SJSA1 (cell line): ENCODE measurements at regions not wholly inside any gene's neighbourhood (a gene's known extent, or its start where the extent isn't known, plus 50 kb on each side); places are given as distances from the start of the nearest gene placed in this dataset.

Experiments used
- DNase-seq, 2 experiments: peaks; one replicate each; pipeline ENCODE4 v3.0.0-alpha.2; 2015 to 2020; ENCODE audit warnings: low spot score in 2 of 2, low read depth in 1 of 2
- H3K27ac ChIP-seq: fragments of 250-450 bp; sonication (Bioruptor Pico); 2 replicates; pipeline ENCODE4 v1.5.1; 2020; ENCODE audit warnings: mild to moderate bottlenecking, moderate library complexity
- H3K27me3 ChIP-seq: fragments of 250-450 bp; sonication (Bioruptor Pico); replicated peaks from 2 replicates; pipeline ENCODE4 v1.5.1; 2020; ENCODE audit warnings: mild to moderate bottlenecking, moderate library complexity
- H3K36me3 ChIP-seq: fragments of 250-450 bp; sonication (Bioruptor Pico); 2 replicates; pipeline ENCODE4 v1.5.1; 2020; ENCODE audit warnings: mild to moderate bottlenecking
- H3K4me1 ChIP-seq: fragments of 250-450 bp; sonication (Bioruptor Pico); replicated peaks from 2 replicates; pipeline ENCODE4 v1.6.1; 2021; ENCODE audit warnings: mild to moderate bottlenecking
- H3K4me3 ChIP-seq: fragments of 250-450 bp; sonication (Bioruptor Pico); 2 replicates; pipeline ENCODE4 v1.5.1; 2020; ENCODE audit warnings: mild to moderate bottlenecking
- H3K9me3 ChIP-seq: fragments of 250-450 bp; sonication (Bioruptor Pico); replicated peaks from 2 replicates; pipeline ENCODE4 v1.5.1; 2020; ENCODE audit warnings: mild to moderate bottlenecking

- Histone ChIP-seq H3K4me1 (no peaks in the 10 kb centered on the region), H3K36me3 (no peaks in the 10 kb centered on the region), H3K27ac (no peak overlapping the region), H3K27me3 (no peaks in the 10 kb centered on the region), H3K9me3 (no peaks in the 10 kb centered on the region), H3K4me3 (no peak overlapping the region)
- DNase-seq: no peak
Observed at GRCh38 chr11:128271401-128271800, 316.0 kb downstream of the ETS1 start.

GRCh38 chr11:128269466-128269865 lies 317.9 kb downstream of the ETS1 start:
- Histone ChIP-seq H3K9me3 (no peaks in the 10 kb centered on the region), H3K36me3 (no peaks in the 10 kb centered on the region), H3K27ac (no peak overlapping the region), H3K27me3 (no peaks in the 10 kb centered on the region), H3K4me3 (no peak overlapping the region), H3K4me1 (no peaks in the 10 kb centered on the region)
- DNase-seq: no peak

GRCh38 chr11:128266893-128267292 lies 320.5 kb downstream of the ETS1 start:
- H3K27ac ChIP-seq: no peak overlapping the region

GRCh38 chr11:128262463-128263345 lies 324.7 kb downstream of the ETS1 start:
- H3K4me3 ChIP-seq: no peak overlapping the region
- DNase-seq: no peak
- no peaks in the 10 kb centered on the region for H3K27me3 ChIP-seq
- no peaks in the 10 kb centered on the region for H3K36me3 ChIP-seq
- no peaks in the 10 kb centered on the region for H3K9me3 ChIP-seq
- no peaks in the 10 kb centered on the region for H3K4me1 ChIP-seq
- H3K27ac ChIP-seq: no peak overlapping the region

More at GRCh38 chr11:128266893-128267292, 320.5 kb downstream of the ETS1 start:
- Histone ChIP-seq H3K9me3 (no peaks in the 10 kb centered on the region), H3K27me3 (no peaks in the 10 kb centered on the region), H3K4me3 (no peak overlapping the region), H3K4me1 (no peaks in the 10 kb centered on the region), H3K36me3 (no peaks in the 10 kb centered on the region)
- no peak for DNase-seq

- no peaks in the 10 kb centered on the region for H3K9me3 ChIP-seq
- no peak for DNase-seq
- no peak overlapping the region for H3K27ac ChIP-seq
- H3K27me3 ChIP-seq: no peaks in the 10 kb centered on the region
- no peak overlapping the region for H3K4me3 ChIP-seq
- no peaks in the 10 kb centered on the region for H3K4me1 ChIP-seq
- no peaks in the 10 kb centered on the region for H3K36me3 ChIP-seq
Observed at GRCh38 chr11:128261011-128261421, 326.3 kb downstream of the ETS1 start.

- H3K27ac ChIP-seq: no peak overlapping the region
- no peaks in the 10 kb centered on the region for H3K9me3 ChIP-seq
- DNase-seq: no peak
- H3K4me1 ChIP-seq: no peaks in the 10 kb centered on the region
- H3K27me3 ChIP-seq: no peaks in the 10 kb centered on the region
- no peaks in the 10 kb centered on the region for H3K36me3 ChIP-seq
- no peak overlapping the region for H3K4me3 ChIP-seq
Observed at GRCh38 chr11:128260398-128260797, 327.0 kb downstream of the ETS1 start.

GRCh38 chr11:128259816-128260215 lies 327.5 kb downstream of the ETS1 start:
- H3K27ac ChIP-seq: no peak overlapping the region
- no peak overlapping the region for H3K4me3 ChIP-seq
- H3K36me3 ChIP-seq: no peaks in the 10 kb centered on the region
- no peaks in the 10 kb centered on the region for H3K27me3 ChIP-seq
- H3K9me3 ChIP-seq: no peaks in the 10 kb centered on the region
- H3K4me1 ChIP-seq: no peaks in the 10 kb centered on the region
- no peak for DNase-seq

- Histone ChIP-seq H3K4me3 (no peak overlapping the region), H3K27me3 (no peaks in the 10 kb centered on the region), H3K4me1 (no peaks in the 10 kb centered on the region), H3K36me3 (no peaks in the 10 kb centered on the region), H3K9me3 (no peaks in the 10 kb centered on the region), H3K27ac (no peak overlapping the region)
- no peak for DNase-seq
Observed at GRCh38 chr11:128254941-128255340, 332.4 kb downstream of the ETS1 start.

GRCh38 chr11:128251140-128251539 lies 336.2 kb downstream of the ETS1 start:
- Histone ChIP-seq H3K9me3 (no peaks in the 10 kb centered on the region), H3K36me3 (no peaks in the 10 kb centered on the region), H3K4me1 (no peaks in the 10 kb centered on the region), H3K27ac (no peak overlapping the region), H3K4me3 (no peak overlapping the region), H3K27me3 (no peaks in the 10 kb centered on the region)
- no peak for DNase-seq

- Histone ChIP-seq H3K4me3 (no peak overlapping the region), H3K9me3 (no peaks in the 10 kb centered on the region), H3K4me1 (no peaks in the 10 kb centered on the region), H3K36me3 (no peaks in the 10 kb centered on the region), H3K27ac (no peak overlapping the region), H3K27me3 (no peaks in the 10 kb centered on the region)
- DNase-seq: no peak
Observed at GRCh38 chr11:128250482-128250881, 336.9 kb downstream of the ETS1 start.

- Histone ChIP-seq H3K4me1 (no peaks in the 10 kb centered on the region), H3K4me3 (no peak overlapping the region), H3K27me3 (no peaks in the 10 kb centered on the region), H3K36me3 (no peaks in the 10 kb centered on the region), H3K27ac (no peak overlapping the region), H3K9me3 (no peaks in the 10 kb centered on the region)
- DNase-seq: no peak
Observed at GRCh38 chr11:128246810-128247594, 340.4 kb downstream of the ETS1 start.

GRCh38 chr11:128246364-128246801 lies 341.0 kb downstream of the ETS1 start:
- H3K4me3 ChIP-seq: no peak overlapping the region
- H3K27ac ChIP-seq: no peak overlapping the region
- DNase-seq: no peak
- no peaks in the 10 kb centered on the region for H3K4me1 ChIP-seq
- no peaks in the 10 kb centered on the region for H3K36me3 ChIP-seq
- H3K9me3 ChIP-seq: no peaks in the 10 kb centered on the region
- no peaks in the 10 kb centered on the region for H3K27me3 ChIP-seq

GRCh38 chr11:128244871-128245270 lies 342.5 kb downstream of the ETS1 start:
- H3K27me3 ChIP-seq: no peaks in the 10 kb centered on the region
- H3K27ac ChIP-seq: no peak overlapping the region
- no peaks in the 10 kb centered on the region for H3K36me3 ChIP-seq
- no peak overlapping the region for H3K4me3 ChIP-seq
- no peaks in the 10 kb centered on the region for H3K9me3 ChIP-seq
- no peaks in the 10 kb centered on the region for H3K4me1 ChIP-seq
- no peak for DNase-seq

GRCh38 chr11:128242451-128242850 lies 344.9 kb downstream of the ETS1 start:
- Histone ChIP-seq H3K27me3 (no peaks in the 10 kb centered on the region), H3K4me3 (no peak overlapping the region), H3K27ac (no peak overlapping the region), H3K9me3 (no peaks in the 10 kb centered on the region), H3K36me3 (no peaks in the 10 kb centered on the region), H3K4me1 (no peaks in the 10 kb centered on the region)
- no peak for DNase-seq
